H9 (cell line): ENCODE measurements at regions not wholly inside any gene's neighbourhood (a gene's known extent, or its start where the extent isn't known, plus 50 kb on each side); places are given as distances from the start of the nearest gene placed in this dataset.

ENCODE experiments used
- DNase-seq: peaks from one replicate; pipeline ENCODE4 v3.0.0-alpha.2; 2017
- H2AFZ ChIP-seq: one replicate; pipeline ENCODE4 v1.6.1; 2013; ENCODE audit warnings: mild to moderate bottlenecking, low read length, control low read depth, moderate library complexity
- H2AK5ac ChIP-seq: 2 replicates; pipeline ENCODE4 v1.6.1; 2013; ENCODE audit warnings: low read length, control low read depth, mixed read lengths; ENCODE audit not compliant: insufficient read length
- H2BK120ac ChIP-seq: one replicate; pipeline ENCODE4 v1.6.1; 2013; ENCODE audit warnings: low read depth, mild to moderate bottlenecking, low read length, control low read depth, inconsistent platforms; ENCODE audit not compliant: poor library complexity, severe bottlenecking
- H2BK12ac ChIP-seq: 2 replicates; pipeline ENCODE4 v1.6.1; 2013; ENCODE audit warnings: low read length, control low read depth, mixed read lengths, low read depth; ENCODE audit not compliant: insufficient read length
- H2BK15ac ChIP-seq: 2 replicates; pipeline ENCODE4 v1.6.1; 2013; ENCODE audit warnings: low read depth, low read length, control low read depth
- H2BK20ac ChIP-seq: one replicate; pipeline ENCODE4 v1.6.1; 2013; ENCODE audit warnings: low read depth, mild to moderate bottlenecking, low read length, control low read depth, inconsistent platforms; ENCODE audit not compliant: poor library complexity, severe bottlenecking
- H2BK5ac ChIP-seq: 2 replicates; pipeline ENCODE4 v1.6.1; 2013; ENCODE audit warnings: low read length, control low read depth, mixed read lengths; ENCODE audit not compliant: insufficient read length
- H3K14ac ChIP-seq: 2 replicates; pipeline ENCODE4 v1.6.1; 2013; ENCODE audit warnings: low read length, control low read depth; ENCODE audit not compliant: insufficient read depth
- H3K18ac ChIP-seq: 2 replicates; pipeline ENCODE4 v1.6.1; 2013; ENCODE audit warnings: low read depth, mild to moderate bottlenecking, mixed read lengths, low read length, control low read depth; ENCODE audit not compliant: insufficient read length
- H3K23ac ChIP-seq: 2 replicates; pipeline ENCODE4 v1.6.1; 2013; ENCODE audit warnings: low read length, control low read depth, mixed read lengths, low read depth; ENCODE audit not compliant: insufficient read length
- H3K23me2 ChIP-seq: 2 replicates; pipeline ENCODE4 v1.6.1; 2013; ENCODE audit warnings: low read depth, mild to moderate bottlenecking, mixed read lengths, low read length, control low read depth; ENCODE audit not compliant: insufficient read length, poor library complexity, severe bottlenecking
- H3K27ac ChIP-seq: 2 replicates; pipeline ENCODE4 v1.5.1; 2013; ENCODE audit warnings: low read length, control low read depth, mixed read lengths, low read depth; ENCODE audit not compliant: insufficient read length
- H3K27me3 ChIP-seq: 2 replicates; pipeline ENCODE4 v1.6.1; 2013; ENCODE audit warnings: low read length, control low read depth, inconsistent platforms; ENCODE audit not compliant: insufficient read depth
- H3K4ac ChIP-seq: 2 replicates; pipeline ENCODE4 v1.6.1; 2013; ENCODE audit warnings: low read depth, mild to moderate bottlenecking, control low read depth, inconsistent platforms, low read length, moderate library complexity
- H3K4me1 ChIP-seq: 2 replicates; pipeline ENCODE4 v1.6.1; 2013; ENCODE audit warnings: low read length, control low read depth, inconsistent platforms; ENCODE audit not compliant: insufficient read depth
- H3K4me2 ChIP-seq: 2 replicates; pipeline ENCODE4 v1.6.1; 2013; ENCODE audit warnings: low read length, control low read depth, mixed read lengths; ENCODE audit not compliant: insufficient read length, insufficient read depth
- H3K56ac ChIP-seq: 2 replicates; pipeline ENCODE4 v1.6.1; 2013; ENCODE audit warnings: low read depth, mild to moderate bottlenecking, mixed read lengths, low read length, control low read depth; ENCODE audit not compliant: insufficient read length
- H3K79me1 ChIP-seq: 2 replicates; pipeline ENCODE4 v1.6.1; 2013; ENCODE audit warnings: low read depth, mild to moderate bottlenecking, moderate library complexity, low read length, control low read depth, inconsistent platforms; ENCODE audit not compliant: insufficient read depth, poor library complexity, severe bottlenecking
- H3K79me2 ChIP-seq: 2 replicates; pipeline ENCODE4 v1.6.1; 2013; ENCODE audit warnings: low read length, control low read depth, inconsistent platforms; ENCODE audit not compliant: insufficient read depth
- H3K9ac ChIP-seq: 2 replicates; pipeline ENCODE4 v1.6.1; 2013; ENCODE audit warnings: low read length, control low read depth, mixed read lengths; ENCODE audit not compliant: insufficient read length; ENCODE audit errors: extremely low read depth
- H3K9me3 ChIP-seq: one replicate; pipeline ENCODE4 v1.6.1; 2013; ENCODE audit warnings: low read depth, low read length, inconsistent platforms; ENCODE audit not compliant: control insufficient read depth
- H3T11ph ChIP-seq: one replicate; pipeline ENCODE4 v1.6.1; 2013; ENCODE audit warnings: mild to moderate bottlenecking, low read length, control low read depth, inconsistent platforms
- H4K20me1 ChIP-seq: one replicate; pipeline ENCODE4 v1.6.1; 2013; ENCODE audit not compliant: control insufficient read depth, insufficient read length, insufficient read depth
- H4K5ac ChIP-seq: 2 replicates; pipeline ENCODE4 v1.6.1; 2013; ENCODE audit warnings: low read depth, mild to moderate bottlenecking, mixed read lengths, low read length, control low read depth; ENCODE audit not compliant: insufficient read length
- H4K8ac ChIP-seq: replicated peaks from 2 replicates; pipeline ENCODE4 v1.6.1; 2013; ENCODE audit warnings: low read length, control low read depth, mixed read lengths, low read depth; ENCODE audit not compliant: insufficient read length
- H4K91ac ChIP-seq: 2 replicates; pipeline ENCODE4 v1.6.1; 2013; ENCODE audit warnings: low read depth, mild to moderate bottlenecking, moderate library complexity, mixed read lengths, low read length, control low read depth; ENCODE audit not compliant: insufficient read length
- H3K27ac Mint-ChIP-seq, 3 experiments: 2 replicates in 2 of 3; 3 replicates in 1 of 3; pipeline ENCODE4 v1.8.0; 2020 to 2021; ENCODE audit warnings: mixed read lengths in 3 of 3, mild to moderate bottlenecking in 1 of 3, moderate library complexity in 1 of 3
- H3K27me3 Mint-ChIP-seq: 2 replicates; pipeline ENCODE4 v1.8.0; 2021; ENCODE audit warnings: low read depth, mild to moderate bottlenecking, moderate library complexity, mixed read lengths
- H3K36me3 Mint-ChIP-seq, 3 experiments: 2 replicates in 2 of 3; 3 replicates in 1 of 3; pipeline ENCODE4 v1.8.0; 2020 to 2021; ENCODE audit warnings: low read depth in 3 of 3, mixed read lengths in 3 of 3; ENCODE audit not compliant: insufficient read depth in 1 of 3
- H3K4me1 Mint-ChIP-seq, 2 experiments: 2 replicates each; pipeline ENCODE4 v1.8.0; 2020; ENCODE audit warnings: mixed read lengths in 2 of 2
- H3K4me3 Mint-ChIP-seq, 2 experiments: 2 replicates in 1 of 2; 3 replicates in 1 of 2; pipeline ENCODE4 v1.8.0; 2020 to 2021; ENCODE audit warnings: mild to moderate bottlenecking in 2 of 2, mixed read lengths in 2 of 2, moderate library complexity in 1 of 2
- H3K9me3 Mint-ChIP-seq, 2 experiments: 2 replicates in 1 of 2; 3 replicates in 1 of 2; pipeline ENCODE4 v1.8.0; 2020; ENCODE audit warnings: mild to moderate bottlenecking in 2 of 2, mixed read lengths in 2 of 2, moderate library complexity in 1 of 2
- CTCF ChIP-seq: fragments of 200-600 bp; sonication (generic); conservative IDR thresholded peaks from 3 replicates; pipeline ENCODE4 v1.8.0; 2021; ENCODE audit warnings: antibody characterized with exemption, mild to moderate bottlenecking
- WGBS: extraction: QIAGEN DNeasy Blood & Tissue Kit; methylation state at CpG from one replicate; pipeline ENCODE4 v1.1.7; 2013; ENCODE audit warnings: missing lambda C conversion rate, low lambda C conversion rate, mixed read lengths; ENCODE audit not compliant: insufficient read length; ENCODE audit errors: extremely low coverage; 5-methylcytosine and 5-hydroxymethylcytosine counted together

- Histone ChIP-seq H2AFZ (no peak overlapping the region), H3K56ac (no peak overlapping the region), H3K27ac (no peak overlapping the region), H3K14ac (no peak overlapping the region), H3K79me2 (no peaks in the 10 kb centered on the region), H4K91ac (no peak overlapping the region), H3K9ac (no peak overlapping the region), H3K4me2 (no peak overlapping the region), H2BK5ac (no peak overlapping the region), H3K4me1 (peaks cover 2% of the 10 kb centered on the region; the same call in 1 of the 2 replicates), H2BK12ac (no peak overlapping the region), H2AK5ac (no peak overlapping the region), H3K79me1 (no peaks in the 10 kb centered on the region), H3K9me3 (no peaks in the 10 kb centered on the region), H4K5ac (no peak overlapping the region), H2BK120ac (no peak overlapping the region), H3K4ac (no peak overlapping the region), H2BK15ac (no peak overlapping the region), H3K18ac (no peak overlapping the region), H3K23ac (no peak overlapping the region), H2BK20ac (no peak overlapping the region), H3T11ph (no peak overlapping the region), H3K27me3 (no peaks in the 10 kb centered on the region; the same call in 1 of the 2 replicates), H3K23me2 (no peaks in the 10 kb centered on the region), H4K20me1 (no peaks in the 10 kb centered on the region), H4K8ac (no peak overlapping the region)
- no peak overlapping the region for H3K27ac Mint-ChIP-seq
- WGBS, result no CpG with 5 or more reads among the region's 16 CpGs
- peaks cover 33 to 41% of the 10 kb centered on the region in 2 experiments for H3K4me1 Mint-ChIP-seq
- no peak for TF ChIP-seq CTCF
- no peak overlapping the region for H3K4me3 Mint-ChIP-seq
- peaks cover 0 to 60% of the 10 kb centered on the region in 2 experiments; a peak in 2 of 5 replicates for H3K9me3 Mint-ChIP-seq
- H3K36me3 Mint-ChIP-seq, result peaks cover 0 to 2% (median 0%) of the 10 kb centered on the region in 3 experiments; a peak in 2 of 7 replicates
- peaks cover 5% of the 10 kb centered on the region for H3K27me3 Mint-ChIP-seq
- DNase-seq, result peak; percentile 29
These were observed 124.1 kb upstream of the TBL1X start for GRCh38 chrX:9340598-9341290.
